Activated T-cell treated with anti-CD3 and anti-CD28 coated beads, Interleukin-2, amount 50 U/mL, for 24 hours (primary cell): ENCODE measurements at regions not wholly inside any gene's neighbourhood (a gene's known extent, or its start where the extent isn't known, plus 50 kb on each side); places are given as distances from the start of the nearest gene placed in this dataset.

Experiments
- DNase-seq: peaks from one replicate; pipeline ENCODE4 v3.0.0-alpha.2; 2020
- H3K27ac Mint-ChIP-seq: 2 replicates; pipeline ENCODE4 v1.8.0; 2020; ENCODE audit warnings: mild to moderate bottlenecking, mixed read lengths
- H3K27me3 Mint-ChIP-seq: 2 replicates; pipeline ENCODE4 v1.8.0; 2020; ENCODE audit warnings: mixed read lengths
- H3K36me3 Mint-ChIP-seq: 2 replicates; pipeline ENCODE4 v1.8.0; 2020; ENCODE audit warnings: low read depth, mixed read lengths
- H3K4me1 Mint-ChIP-seq: 2 replicates; pipeline ENCODE4 v1.8.0; 2020; ENCODE audit warnings: low read depth, mixed read lengths
- H3K4me3 Mint-ChIP-seq: 2 replicates; pipeline ENCODE4 v1.8.0; 2020; ENCODE audit warnings: mild to moderate bottlenecking, moderate library complexity, mixed read lengths
- H3K9me3 Mint-ChIP-seq: 2 replicates; pipeline ENCODE4 v1.8.0; 2020; ENCODE audit warnings: mixed read lengths

DNA sequence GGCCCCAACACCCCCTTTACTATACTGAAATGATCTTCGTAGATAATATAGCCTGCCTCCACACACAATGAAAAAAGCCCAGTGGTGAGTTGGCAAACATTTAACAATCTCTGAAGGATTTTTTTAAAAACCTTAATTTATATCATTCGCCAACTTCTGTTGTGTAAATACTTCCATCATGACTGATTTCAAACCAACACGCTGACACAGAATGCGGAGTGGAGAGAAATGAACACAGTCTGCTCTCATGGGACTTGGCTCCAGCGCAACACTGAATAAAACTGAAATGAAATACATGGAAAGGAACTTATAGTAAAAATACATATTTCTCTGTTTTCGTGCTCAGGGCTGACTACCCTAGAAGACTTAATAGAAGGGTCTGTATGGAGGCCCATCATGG, 61.3 kb upstream of the WNT11 start:
- no peak overlapping the region for H3K27ac Mint-ChIP-seq
- no peak overlapping the region for H3K4me3 Mint-ChIP-seq
- no peaks in the 10 kb centered on the region for H3K9me3 Mint-ChIP-seq
- no peak for DNase-seq
- no peaks in the 10 kb centered on the region for H3K4me1 Mint-ChIP-seq
- H3K36me3 Mint-ChIP-seq: no peaks in the 10 kb centered on the region
- no peaks in the 10 kb centered on the region for H3K27me3 Mint-ChIP-seq

DNA sequence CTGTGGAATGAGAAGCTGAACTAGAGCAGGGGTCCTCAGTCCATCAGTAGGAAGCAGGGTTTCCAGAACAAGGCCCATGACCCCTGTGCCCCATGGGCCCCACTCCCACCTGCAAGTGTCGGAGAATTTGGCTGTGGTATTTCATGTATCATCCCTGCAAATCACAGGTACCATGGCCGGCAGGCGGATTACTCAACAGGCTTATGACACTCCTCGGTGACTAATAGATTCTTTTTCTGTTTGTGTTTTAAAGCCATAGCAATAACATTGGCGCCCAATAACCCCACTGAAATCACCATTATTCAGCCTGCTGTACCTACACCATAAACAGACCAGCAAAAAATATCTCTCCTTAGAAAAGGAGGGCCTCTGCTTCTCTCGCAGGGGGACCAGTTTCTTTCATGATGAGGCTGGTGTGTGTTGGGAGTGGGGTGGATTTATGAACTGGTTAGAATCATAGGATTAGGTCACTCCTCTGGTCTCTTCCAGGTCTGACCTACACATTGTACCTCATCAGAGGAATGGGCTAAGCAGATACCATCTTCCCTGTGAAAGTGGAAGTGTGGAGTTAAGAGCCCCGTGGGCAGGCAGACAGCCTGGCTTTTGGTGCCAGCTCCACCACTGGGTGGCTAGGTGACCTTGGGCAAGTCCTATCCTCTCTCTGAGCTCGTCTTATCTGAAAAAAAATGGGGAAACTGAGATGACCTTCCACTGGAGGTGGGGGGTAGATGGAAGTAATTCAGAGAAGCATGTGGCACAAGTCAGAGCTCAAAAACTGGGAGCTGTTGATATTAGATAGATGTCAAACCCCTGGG, 60.2 kb upstream of the WNT11 start:
- Mint-ChIP-seq H3K9me3 (no peaks in the 10 kb centered on the region), H3K27me3 (no peaks in the 10 kb centered on the region), H3K27ac (no peak overlapping the region), H3K4me1 (no peaks in the 10 kb centered on the region), H3K36me3 (no peaks in the 10 kb centered on the region), H3K4me3 (no peak overlapping the region)
- no peak for DNase-seq

DNA sequence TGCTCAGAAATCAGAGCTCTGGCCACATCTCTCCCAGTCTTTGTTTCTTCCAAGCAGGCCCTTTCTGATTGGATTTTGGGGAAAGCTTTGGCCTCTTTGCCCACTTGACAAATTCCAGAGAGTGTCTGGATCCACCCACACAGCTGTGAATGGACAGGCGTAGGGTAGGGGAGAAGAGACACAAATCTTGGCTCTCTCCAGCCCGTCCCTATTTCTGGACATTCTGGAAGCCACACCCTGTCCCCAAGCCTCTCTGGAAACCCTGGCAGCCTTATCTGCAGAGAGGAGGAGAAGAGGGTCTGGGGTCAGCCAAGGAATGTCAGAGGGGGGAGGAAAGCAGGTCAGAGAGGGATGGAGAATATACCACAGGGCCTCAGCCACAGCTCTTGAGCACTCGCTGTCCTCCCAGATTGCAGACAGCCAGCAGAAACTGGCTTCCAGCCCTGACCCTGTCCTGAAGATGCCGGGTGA, 59.5 kb upstream of the WNT11 start:
- no peaks in the 10 kb centered on the region for H3K9me3 Mint-ChIP-seq
- H3K4me3 Mint-ChIP-seq: no peak overlapping the region
- no peaks in the 10 kb centered on the region for H3K36me3 Mint-ChIP-seq
- no peak overlapping the region for H3K27ac Mint-ChIP-seq
- H3K4me1 Mint-ChIP-seq: no peaks in the 10 kb centered on the region
- H3K27me3 Mint-ChIP-seq: no peaks in the 10 kb centered on the region
- no peak for DNase-seq

DNA sequence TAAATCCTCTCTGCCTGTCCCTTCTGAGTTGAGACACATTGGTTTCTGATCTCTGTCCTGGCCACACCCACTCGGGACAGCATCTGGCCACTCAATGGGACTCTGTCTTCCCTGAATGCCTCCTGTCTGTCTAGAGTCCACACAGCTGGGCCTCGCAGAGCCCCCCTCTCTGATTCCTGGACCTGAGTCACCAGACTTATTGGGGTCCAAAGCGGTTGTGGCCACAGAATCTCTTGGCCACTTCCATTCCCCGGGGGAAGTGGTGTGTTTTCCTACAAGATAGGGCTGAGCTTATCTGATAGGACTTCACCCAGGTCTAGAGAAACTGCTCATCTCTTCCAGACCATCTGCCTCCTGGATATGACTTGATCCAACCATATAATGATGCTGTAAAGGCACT, 57.4 kb upstream of the WNT11 start:
- H3K27ac Mint-ChIP-seq: no peak overlapping the region
- no peaks in the 10 kb centered on the region for H3K4me1 Mint-ChIP-seq
- no peak overlapping the region for H3K4me3 Mint-ChIP-seq
- H3K27me3 Mint-ChIP-seq: no peaks in the 10 kb centered on the region
- H3K9me3 Mint-ChIP-seq: no peaks in the 10 kb centered on the region
- no peaks in the 10 kb centered on the region for H3K36me3 Mint-ChIP-seq
- DNase-seq: no peak

DNA sequence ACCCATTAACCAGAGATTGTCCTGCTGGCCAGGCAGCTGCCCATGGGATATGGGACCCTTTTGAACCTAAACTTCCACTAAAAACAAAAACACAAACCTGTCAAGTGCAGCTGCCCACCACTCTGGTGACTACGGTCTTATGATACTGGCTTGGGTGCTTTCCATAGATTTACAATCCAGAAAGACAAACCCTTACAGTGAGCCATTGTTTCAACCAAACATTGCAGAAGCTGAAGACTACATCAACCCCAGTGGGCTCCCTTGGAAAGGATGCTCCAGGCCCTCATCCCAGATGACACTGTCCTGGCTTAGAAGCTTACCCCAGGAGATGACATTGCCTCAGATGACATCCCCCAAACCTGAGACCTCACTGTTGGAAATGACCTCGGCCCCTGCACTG, 56.9 kb upstream of the WNT11 start:
- no peak for DNase-seq
- Mint-ChIP-seq H3K27me3 (no peaks in the 10 kb centered on the region), H3K4me1 (no peaks in the 10 kb centered on the region), H3K27ac (no peak overlapping the region), H3K9me3 (no peaks in the 10 kb centered on the region), H3K4me3 (no peak overlapping the region), H3K36me3 (no peaks in the 10 kb centered on the region)

DNA sequence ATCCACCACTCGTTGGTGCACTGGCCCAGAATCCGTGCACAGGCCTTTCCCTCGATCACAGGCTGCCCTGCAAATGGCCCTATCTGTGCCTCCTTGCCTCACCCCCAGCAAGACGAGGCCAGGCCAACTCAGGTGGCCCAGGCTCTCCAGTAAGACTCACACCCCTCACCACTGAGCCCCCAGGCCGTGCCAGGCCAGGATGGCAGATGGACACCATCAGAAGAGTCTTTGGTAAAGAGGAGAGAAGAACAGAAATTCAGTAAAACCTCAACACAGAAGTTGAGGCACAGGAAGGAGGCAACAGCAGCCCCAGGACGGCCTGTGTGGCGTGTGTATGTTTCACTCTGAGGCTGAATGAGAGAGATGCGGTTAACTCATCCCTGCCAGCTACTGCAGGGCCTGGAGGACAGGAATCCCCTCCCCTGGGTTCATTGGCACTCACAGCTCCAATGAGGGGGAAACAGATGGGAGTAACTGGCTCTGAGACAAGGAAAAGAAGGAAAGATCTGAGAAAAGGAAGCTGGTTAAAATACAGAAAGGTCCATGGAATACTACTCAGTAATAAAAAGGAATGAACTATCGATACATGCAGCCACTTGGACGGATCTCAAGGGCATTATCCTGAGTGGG, 54.1 kb upstream of the WNT11 start:
- H3K4me3 Mint-ChIP-seq: no peak overlapping the region
- no peaks in the 10 kb centered on the region for H3K9me3 Mint-ChIP-seq
- H3K4me1 Mint-ChIP-seq: no peaks in the 10 kb centered on the region
- no peaks in the 10 kb centered on the region for H3K27me3 Mint-ChIP-seq
- DNase-seq: no peak
- H3K27ac Mint-ChIP-seq: no peak overlapping the region
- H3K36me3 Mint-ChIP-seq: no peaks in the 10 kb centered on the region

DNA sequence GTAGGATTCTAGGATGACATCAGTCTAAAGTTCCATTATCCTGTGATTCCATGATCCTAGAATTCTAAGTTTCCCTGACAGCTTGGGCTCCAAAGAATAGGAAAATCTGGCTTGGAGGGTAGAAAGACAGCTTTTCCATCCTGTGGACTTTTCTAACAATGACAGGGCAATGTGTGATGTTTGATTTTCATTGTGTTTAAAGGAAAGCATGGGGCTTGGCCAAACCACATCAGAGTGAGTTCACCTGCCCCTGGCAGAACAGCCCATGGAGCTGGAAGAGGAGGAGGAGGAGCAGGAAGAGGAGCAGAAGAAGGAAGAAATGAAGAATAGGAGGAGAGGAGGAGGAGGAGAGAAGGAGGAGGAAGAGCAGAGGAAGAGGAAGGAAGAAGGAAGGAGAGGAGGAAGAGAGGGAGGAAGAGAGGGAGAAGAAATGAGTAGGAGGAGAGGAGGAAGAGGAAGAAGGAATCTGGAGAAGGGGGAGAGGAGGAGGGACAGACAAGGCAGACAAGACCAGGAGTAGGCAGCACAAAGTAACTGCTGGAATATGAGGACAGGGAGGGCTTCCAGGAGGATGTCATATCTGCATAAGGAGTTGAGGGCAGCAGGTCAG, 53.1 kb upstream of the WNT11 start:
- no peak for DNase-seq
- Mint-ChIP-seq H3K27ac (no peak overlapping the region), H3K4me1 (no peaks in the 10 kb centered on the region)

DNA sequence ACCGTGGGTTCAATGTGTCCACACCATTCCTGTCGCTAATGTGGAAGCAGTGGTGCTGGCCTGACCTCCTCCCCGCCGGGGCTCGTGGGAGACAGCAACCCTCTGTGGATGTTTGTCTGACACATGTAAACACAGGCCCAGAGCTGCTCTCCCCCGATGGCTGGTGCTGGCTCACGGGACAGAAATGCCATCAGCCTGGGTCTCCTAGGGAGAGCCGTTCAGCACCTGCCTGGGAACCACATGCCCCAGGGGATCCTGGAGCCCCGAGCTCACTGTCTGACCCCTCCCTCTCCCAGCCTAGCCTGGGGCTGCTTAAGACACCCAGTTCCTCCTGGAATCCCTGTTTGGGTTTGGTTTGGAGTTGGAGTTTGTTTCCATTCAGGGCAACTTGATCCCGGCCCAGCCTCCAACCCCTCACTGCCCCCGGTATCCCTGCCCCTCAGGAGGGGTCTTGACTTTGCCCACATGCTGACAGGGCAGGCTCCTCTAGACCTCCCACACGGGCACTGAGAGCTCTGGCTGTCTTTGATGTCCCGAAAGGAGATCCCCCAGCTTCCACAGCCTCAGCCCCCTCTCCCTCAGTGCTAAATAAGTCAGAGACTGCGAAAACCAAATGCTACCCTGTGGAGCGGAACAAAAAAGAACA, 50.9 kb upstream of the WNT11 start:
- no peak overlapping the region for H3K4me3 Mint-ChIP-seq
- no peak overlapping the region for H3K27ac Mint-ChIP-seq
- DNase-seq: no peak
- no peaks in the 10 kb centered on the region for H3K4me1 Mint-ChIP-seq
- H3K9me3 Mint-ChIP-seq: no peaks in the 10 kb centered on the region
- no peaks in the 10 kb centered on the region for H3K27me3 Mint-ChIP-seq
- no peaks in the 10 kb centered on the region for H3K36me3 Mint-ChIP-seq

More for the DNA sequence above, 53.1 kb upstream of the WNT11 start:
- H3K4me3 Mint-ChIP-seq: no peak overlapping the region
- no peaks in the 10 kb centered on the region for H3K36me3 Mint-ChIP-seq
- no peaks in the 10 kb centered on the region for H3K9me3 Mint-ChIP-seq
- no peaks in the 10 kb centered on the region for H3K27me3 Mint-ChIP-seq

DNA sequence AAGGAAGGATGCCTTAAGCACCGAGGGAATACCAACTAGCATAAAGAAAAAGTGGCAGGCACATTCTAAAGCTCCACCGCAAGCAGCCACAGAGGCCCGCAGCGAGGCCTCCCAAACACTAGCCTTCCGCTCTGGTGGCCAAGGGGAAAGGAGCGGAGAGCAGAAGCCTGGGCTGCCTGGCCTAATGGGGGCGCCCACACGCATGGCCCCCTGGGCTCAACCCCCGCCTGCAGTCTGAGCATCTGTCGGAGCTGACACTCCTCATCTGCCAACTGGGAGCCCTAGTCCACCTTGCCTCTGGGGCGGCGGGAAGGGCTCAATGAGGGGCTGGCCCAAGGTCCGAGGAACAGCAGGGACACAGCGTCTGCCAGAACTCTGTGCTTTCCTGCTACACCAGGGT, 50.1 kb upstream of the WNT11 start:
- Mint-ChIP-seq H3K36me3 (no peaks in the 10 kb centered on the region), H3K27ac (no peak overlapping the region), H3K4me3 (no peak overlapping the region), H3K9me3 (no peaks in the 10 kb centered on the region), H3K27me3 (no peaks in the 10 kb centered on the region), H3K4me1 (no peaks in the 10 kb centered on the region)
- no peak for DNase-seq
